H1 (cell line): ENCODE measurements at regions not wholly inside any gene's neighbourhood (a gene's known extent, or its start where the extent isn't known, plus 50 kb on each side); places are given as distances from the start of the nearest gene placed in this dataset.
A peak's percentile ranks its signal among the peaks of the same experiment; 100 is the strongest.

Experiments used
- CBX8 ChIP-seq: fragments of 300-800, 300-1000 bp; sonication (generic); IDR thresholded peaks from 2 replicates; pipeline ENCODE4 v1.7.1; 2016; ENCODE audit warnings: low read depth, low read length, borderline replicate concordance
- CHD1 ChIP-seq: IDR thresholded peaks from 2 replicates; pipeline ENCODE4 v1.6.1; 2012; ENCODE audit warnings: low read depth, low read length, improper control_type of control experiment
- EGR1 ChIP-seq: IDR thresholded peaks from 2 replicates; pipeline ENCODE4 v1.6.1; 2011; ENCODE audit warnings: low read depth, low read length, borderline replicate concordance
- KDM4A ChIP-seq: IDR thresholded peaks from one replicate; pipeline ENCODE4 v1.7.1; 2012; ENCODE audit warnings: low read depth, mild to moderate bottlenecking, moderate library complexity, low read length, inconsistent platforms; ENCODE audit not compliant: severe bottlenecking
- MAFK ChIP-seq: IDR thresholded peaks from 2 replicates; pipeline ENCODE4 v1.6.1; 2012; ENCODE audit warnings: low read depth, mild to moderate bottlenecking, improper control_type of control experiment, low read length
- RAD21 ChIP-seq, 2 experiments: IDR thresholded peaks in 1 of 2; conservative IDR thresholded peaks in 1 of 2; 2 replicates each; pipeline ENCODE4 v1.6.1; 2011; ENCODE audit warnings: low read depth in 2 of 2, low read length in 2 of 2, improper control_type of control experiment in 1 of 2, inconsistent platforms in 1 of 2, mild to moderate bottlenecking in 1 of 2, moderate library complexity in 1 of 2
- SP2 ChIP-seq: IDR thresholded peaks from 2 replicates; pipeline ENCODE4 v1.6.1; 2012; ENCODE audit warnings: mild to moderate bottlenecking, low read length, inconsistent platforms
- TF ChIP-seq, protein P1 (sequence below), 3 experiments: IDR thresholded peaks; 1 replicate in 2 of 3; 2 replicates in 1 of 3; pipeline versions ENCODE4 v1.5.1 to v1.6.1; 2011; ENCODE audit warnings: low read length in 3 of 3, mild to moderate bottlenecking in 3 of 3, inconsistent platforms in 2 of 3, low read depth in 1 of 3, moderate library complexity in 1 of 3; ENCODE audit not compliant: insufficient read depth in 1 of 3; ENCODE audit errors: control extremely low read depth in 1 of 3

DNA sequence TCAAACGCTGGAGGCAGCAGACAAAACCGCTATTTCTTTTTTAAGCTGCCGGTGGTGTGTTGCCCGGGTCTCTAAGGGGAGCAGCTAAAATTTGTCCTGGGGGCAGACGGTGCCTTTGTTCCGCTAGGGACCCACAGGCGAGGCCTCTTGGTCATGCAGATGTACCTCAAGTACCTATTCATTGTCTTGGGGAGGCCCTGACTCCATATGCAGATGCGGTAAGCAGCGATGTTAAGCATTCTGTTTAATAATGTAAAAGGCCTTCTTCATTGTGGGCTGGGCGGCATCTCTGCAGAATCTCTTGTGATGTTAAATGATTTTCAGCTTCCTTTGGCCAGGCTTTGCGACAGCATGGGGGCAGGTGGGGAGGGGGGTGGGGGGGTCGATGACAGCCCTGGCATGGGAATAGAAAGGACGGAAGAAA lies 98.9 kb upstream of the PJA1 start (continued):
- TF ChIP-seq, protein P1, sequence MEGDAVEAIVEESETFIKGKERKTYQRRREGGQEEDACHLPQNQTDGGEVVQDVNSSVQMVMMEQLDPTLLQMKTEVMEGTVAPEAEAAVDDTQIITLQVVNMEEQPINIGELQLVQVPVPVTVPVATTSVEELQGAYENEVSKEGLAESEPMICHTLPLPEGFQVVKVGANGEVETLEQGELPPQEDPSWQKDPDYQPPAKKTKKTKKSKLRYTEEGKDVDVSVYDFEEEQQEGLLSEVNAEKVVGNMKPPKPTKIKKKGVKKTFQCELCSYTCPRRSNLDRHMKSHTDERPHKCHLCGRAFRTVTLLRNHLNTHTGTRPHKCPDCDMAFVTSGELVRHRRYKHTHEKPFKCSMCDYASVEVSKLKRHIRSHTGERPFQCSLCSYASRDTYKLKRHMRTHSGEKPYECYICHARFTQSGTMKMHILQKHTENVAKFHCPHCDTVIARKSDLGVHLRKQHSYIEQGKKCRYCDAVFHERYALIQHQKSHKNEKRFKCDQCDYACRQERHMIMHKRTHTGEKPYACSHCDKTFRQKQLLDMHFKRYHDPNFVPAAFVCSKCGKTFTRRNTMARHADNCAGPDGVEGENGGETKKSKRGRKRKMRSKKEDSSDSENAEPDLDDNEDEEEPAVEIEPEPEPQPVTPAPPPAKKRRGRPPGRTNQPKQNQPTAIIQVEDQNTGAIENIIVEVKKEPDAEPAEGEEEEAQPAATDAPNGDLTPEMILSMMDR (IDR thresholded peaks at IDR 0.05; ENCODE audit: control extremely low read depth in 1 of 3, insufficient read depth in 1 of 3, low read depth in 1 of 3, low read length in 3 of 3) = no peak
- TF ChIP-seq MAFK (no peak), EGR1 (peak; percentile 39; the same call in 1 of the 2 replicates), KDM4A (no peak), SP2 (no peak), RAD21 (IDR thresholded peaks at IDR 0.05 in 1 of 2, conservative IDR thresholded peaks at IDR 0.05 in 1 of 2; ENCODE audit: low read depth in 2 of 2, low read length in 2 of 2) (no peak), CHD1 (no peak), CBX8 (no peak)
